ENCODE measurements at regions not wholly inside any gene's neighbourhood (a gene's known extent, or its start where the extent isn't known, plus 50 kb on each side); places are given as distances from the start of the nearest gene placed in this dataset.

GRCh38 chr4:16450724-16451123, 224.5 kb upstream of the TAPT1 start:
- TF ChIP-seq EZH2 (IDR thresholded peaks at IDR 0.05; ENCODE audit: insufficient read depth, poor library complexity, severe bottlenecking) (no peak), EZH2phosphoT487 (IDR thresholded peaks at IDR 0.05; ENCODE audit: insufficient read depth, low read depth) (no peak)

All from GM23248 (cell line).